ENCODE measurements at regions not wholly inside any gene's neighbourhood (a gene's known extent, or its start where the extent isn't known, plus 50 kb on each side); places are given as distances from the start of the nearest gene placed in this dataset.
"Not testable (repeated sequence)": the region's sequence is repeated elsewhere in the genome, so short reads cannot be mapped to it uniquely, and the experiment has no call there.

GRCh38 chr6:157747370-157747769 lies 75.7 kb upstream of the SNX9 start:
- Histone ChIP-seq H3K4me3 (ENCODE audit: low read depth, low read length, poor library complexity, severe bottlenecking) (no peak overlapping the region), H3K4me1 (ENCODE audit: insufficient read depth, low read length, poor library complexity, severe bottlenecking) (no peaks in the 10 kb centered on the region), H3K27me3 (replicated peaks; ENCODE audit: insufficient read depth, low read depth, low read length, poor library complexity) (no peaks in the 10 kb centered on the region), H3K27ac (ENCODE audit: low read depth, low read length, poor library complexity, severe bottlenecking) (no peak overlapping the region), H3K36me3 (ENCODE audit: insufficient read depth, low read length, poor library complexity, severe bottlenecking) (no peaks in the 10 kb centered on the region), H3K9me3 (ENCODE audit: low read depth, low read length, poor library complexity, severe bottlenecking) (no peaks in the 10 kb centered on the region)
- DNase-seq (ENCODE audit: low spot score) = no peak
- ChIA-PET CTCF (no interaction called here), POLR2A (ENCODE audit: low non-redundant PET) (no interaction called here)
- no peak for TF ChIP-seq CTCF (conservative IDR thresholded peaks at IDR 0.05; ENCODE audit: low read depth, low read length)
- no peak for TF ChIP-seq EZH2 (IDR thresholded peaks at IDR 0.05; ENCODE audit: borderline replicate concordance, low read depth, low read length, poor library complexity, severe bottlenecking)
- no TSS peak for BruUV-seq (replicated peaks)
- intact Hi-C loops (cut with micrococcal nuclease; ENCODE audit: unreplicated experiment) = no loop called here

- POLR2A ChIA-PET (ENCODE audit: low non-redundant PET) = interaction anchor here (0.7 kb wide), 1 partner anchor 313 kb away, joined by 6 read pairs; no protein-coding TSS in a partner anchor
- TF ChIP-seq EZH2 (IDR thresholded peaks at IDR 0.05; ENCODE audit: borderline replicate concordance, low read depth, low read length, poor library complexity, severe bottlenecking) (no peak), CTCF (conservative IDR thresholded peaks at IDR 0.05; ENCODE audit: low read depth, low read length) (no peak)
- CTCF ChIA-PET = no interaction called here
- H3K4me3 ChIP-seq (ENCODE audit: low read depth, low read length, poor library complexity, severe bottlenecking) = no peak overlapping the region
- no TSS peak for BruUV-seq (replicated peaks)
- H3K27ac ChIP-seq (ENCODE audit: low read depth, low read length, poor library complexity, severe bottlenecking) = no peak overlapping the region
- no peaks in the 10 kb centered on the region for H3K36me3 ChIP-seq (ENCODE audit: insufficient read depth, low read length, poor library complexity, severe bottlenecking)
- no peaks in the 10 kb centered on the region for H3K4me1 ChIP-seq (ENCODE audit: insufficient read depth, low read length, poor library complexity, severe bottlenecking)
- no peak for DNase-seq (ENCODE audit: low spot score)
- H3K27me3 ChIP-seq (replicated peaks; ENCODE audit: insufficient read depth, low read depth, low read length, poor library complexity) = no peaks in the 10 kb centered on the region
- intact Hi-C loops (cut with micrococcal nuclease; ENCODE audit: unreplicated experiment) = no loop called here
- no peaks in the 10 kb centered on the region for H3K9me3 ChIP-seq (ENCODE audit: low read depth, low read length, poor library complexity, severe bottlenecking)
Observed at GRCh38 chr6:157748839-157749571, 74.0 kb upstream of the SNX9 start.

GRCh38 chr6:157750973-157751372 lies 72.1 kb upstream of the SNX9 start:
- intact Hi-C loops (cut with micrococcal nuclease; ENCODE audit: unreplicated experiment) = loop anchor here (10.0 kb wide), 1 partner anchor 384 kb away; no protein-coding TSS in a partner anchor

More at GRCh38 chr6:157750973-157751372, 72.1 kb upstream of the SNX9 start:
- H3K9me3 ChIP-seq (ENCODE audit: low read depth, low read length, poor library complexity, severe bottlenecking); H3K27me3 ChIP-seq (replicated peaks; ENCODE audit: insufficient read depth, low read depth, low read length, poor library complexity); BruUV-seq (replicated peaks); POLR2A ChIA-PET (ENCODE audit: low non-redundant PET); H3K4me1 ChIP-seq (ENCODE audit: insufficient read depth, low read length, poor library complexity, severe bottlenecking); H3K4me3 ChIP-seq (ENCODE audit: low read depth, low read length, poor library complexity, severe bottlenecking); H3K36me3 ChIP-seq (ENCODE audit: insufficient read depth, low read length, poor library complexity, severe bottlenecking); CTCF ChIA-PET; H3K27ac ChIP-seq (ENCODE audit: low read depth, low read length, poor library complexity, severe bottlenecking); DNase-seq (ENCODE audit: low spot score): not testable (repeated sequence)
